PC-9 (cell line): ENCODE measurements at regions not wholly inside any gene's neighbourhood (a gene's known extent, or its start where the extent isn't known, plus 50 kb on each side); places are given as distances from the start of the nearest gene placed in this dataset.

ENCODE experiments used
- BruUV-seq: library from RNA; stranded (reverse); fragments of 400-500 nt; replicated peaks from 2 replicates; lab custom pipeline; 2021; lab: Mats Ljungman, UMichigan
- CTCF ChIA-PET: fragments of 300-600 bp; sonication (Branson Sonifier 250); formaldehyde crosslinking; loops from one replicate; lab custom pipeline; 2022; ENCODE audit warnings: antibody characterized with exemption; lab: Charles Lee
- POLR2A ChIA-PET: fragments of 300-600 bp; sonication (Branson Sonifier 250); formaldehyde crosslinking; loops from one replicate; lab custom pipeline; 2022; ENCODE audit warnings: antibody characterized with exemption; ENCODE audit not compliant: unreplicated experiment; lab: Charles Lee
- DNase-seq, 2 experiments: peaks; one replicate each; pipeline versions ENCODE4 v3.0.0 to v3.0.0-alpha.2; 2015 to 2022; ENCODE audit warnings: mixed read lengths in 1 of 2
- H2AFZ ChIP-seq: fragments of 200-600 bp; sonication (generic); 2 replicates; pipeline ENCODE4 v1.8.1; 2017; ENCODE audit warnings: antibody characterized with exemption
- H3F3A ChIP-seq: fragments of 200-600 bp; sonication (generic); 2 replicates; pipeline ENCODE4 v1.8.1; 2017; ENCODE audit warnings: antibody characterized with exemption, mild to moderate bottlenecking, low read depth; ENCODE audit not compliant: insufficient read depth
- H3K27ac ChIP-seq: fragments of 200-600 bp; sonication (generic); 2 replicates; pipeline ENCODE4 v1.6.1; 2016; ENCODE audit warnings: mixed run types
- H3K27me3 ChIP-seq: fragments of 200-600 bp; sonication (generic); 2 replicates; pipeline ENCODE4 v1.6.1; 2016; ENCODE audit warnings: low read depth, mixed run types; ENCODE audit not compliant: insufficient read depth
- H3K36me3 ChIP-seq: fragments of 200-600 bp; sonication (generic); 2 replicates; pipeline ENCODE4 v1.6.1; 2016; ENCODE audit warnings: low read depth, mixed run types
- H3K4me1 ChIP-seq: fragments of 200-600 bp; sonication (generic); replicated peaks from 2 replicates; pipeline ENCODE4 v1.6.1; 2016; ENCODE audit warnings: mixed run types; ENCODE audit not compliant: insufficient read depth
- H3K4me2 ChIP-seq: fragments of 200-600 bp; sonication (generic); 2 replicates; pipeline ENCODE4 v1.6.1; 2017; ENCODE audit warnings: mixed run types
- H3K4me3 ChIP-seq: fragments of 200-600 bp; sonication (generic); 2 replicates; pipeline ENCODE4 v1.6.1; 2016; ENCODE audit warnings: mixed run types
- H3K79me2 ChIP-seq: fragments of 200-600 bp; sonication (generic); 2 replicates; pipeline ENCODE4 v1.6.1; 2017; ENCODE audit warnings: low read depth, mixed run types
- H3K9me2 ChIP-seq: fragments of 200-600 bp; sonication (generic); 2 replicates; pipeline ENCODE4 v1.8.1; 2017; ENCODE audit warnings: mild to moderate bottlenecking; ENCODE audit not compliant: insufficient read depth
- H3K9me3 ChIP-seq: fragments of 200-600 bp; sonication (generic); 2 replicates; pipeline ENCODE4 v1.8.1; 2016; ENCODE audit warnings: low read depth; ENCODE audit not compliant: insufficient read depth
- H4K20me1 ChIP-seq: fragments of 200-600 bp; sonication (generic); 2 replicates; pipeline ENCODE4 v1.8.1; 2017; ENCODE audit not compliant: insufficient read depth
- CTCF ChIP-seq: fragments of 200-600 bp; sonication (generic); conservative IDR thresholded peaks from 2 replicates; pipeline ENCODE4 v1.6.1; 2017; ENCODE audit warnings: mixed run types, antibody characterized with exemption, mild to moderate bottlenecking, moderate library complexity
- EZH2 ChIP-seq: fragments of 200-600 bp; sonication (generic); IDR thresholded peaks from 2 replicates; pipeline ENCODE4 v1.8.0; 2017; ENCODE audit warnings: antibody characterized with exemption, low read depth
- intact Hi-C: fragments of 100-400 bp; cut with micrococcal nuclease; formaldehyde crosslinking; loops from one replicate; pipeline ENCODE4 v1.10.0; 2022; ENCODE audit not compliant: unreplicated experiment

- TF ChIP-seq EZH2 = no peak
- no peak for TF ChIP-seq CTCF
- Histone ChIP-seq H3K4me3 (no peak overlapping the region), H3K27ac (no peak overlapping the region), H3F3A (no peaks in the 10 kb centered on the region), H4K20me1 (no peaks in the 10 kb centered on the region), H3K36me3 (no peaks in the 10 kb centered on the region), H2AFZ (no peak overlapping the region), H3K9me2 (no peaks in the 10 kb centered on the region), H3K4me1 (no peaks in the 10 kb centered on the region), H3K9me3 (no peaks in the 10 kb centered on the region), H3K79me2 (no peaks in the 10 kb centered on the region), H3K27me3 (peaks cover 94% of the 10 kb centered on the region), H3K4me2 (no peak overlapping the region)
- no peak for DNase-seq
- ChIA-PET POLR2A (no interaction called here), CTCF (no interaction called here)
- no TSS peak for BruUV-seq
- intact Hi-C loops = no loop called here
Measured at GRCh38 chr22:49406879-49407587, 420.6 kb downstream of the BRD1 start.

- no peaks in the 10 kb centered on the region for H3K9me3 ChIP-seq
- no peak overlapping the region for H3K4me2 ChIP-seq
- H3K79me2 ChIP-seq = no peaks in the 10 kb centered on the region
- peaks cover 98% of the 10 kb centered on the region for H3K27me3 ChIP-seq
- ChIA-PET CTCF (interaction anchor here (0.7 kb wide), 1 partner anchor 1107 kb away, joined by 4 read pairs; no protein-coding TSS in a partner anchor), POLR2A (no interaction called here)
- no peaks in the 10 kb centered on the region for H3F3A ChIP-seq
- H3K9me2 ChIP-seq = no peaks in the 10 kb centered on the region
- no peaks in the 10 kb centered on the region for H3K36me3 ChIP-seq
- no TSS peak for BruUV-seq
- DNase-seq = no peak
- TF ChIP-seq CTCF (no peak), EZH2 (no peak)
- no peaks in the 10 kb centered on the region for H3K4me1 ChIP-seq
- H2AFZ ChIP-seq = no peak overlapping the region
- intact Hi-C loops = no loop called here
- H3K27ac ChIP-seq = no peak overlapping the region
- H4K20me1 ChIP-seq = no peaks in the 10 kb centered on the region
- no peak overlapping the region for H3K4me3 ChIP-seq
Measured at GRCh38 chr22:49406047-49406650, 421.5 kb downstream of the BRD1 start.

GRCh38 chr22:49405590-49405989, 422.1 kb downstream of the BRD1 start:
- intact Hi-C loops = no loop called here
- ChIA-PET POLR2A (no interaction called here), CTCF (interaction anchor here (0.7 kb wide), 1 partner anchor 1107 kb away, joined by 4 read pairs; no protein-coding TSS in a partner anchor)

More at GRCh38 chr22:49405590-49405989, 422.1 kb downstream of the BRD1 start:
- Histone ChIP-seq H3K79me2 (no peaks in the 10 kb centered on the region), H3K27me3 (peaks cover 98% of the 10 kb centered on the region), H3K9me2 (no peaks in the 10 kb centered on the region), H3K4me1 (no peaks in the 10 kb centered on the region), H3K27ac (no peak overlapping the region), H3K4me3 (no peak overlapping the region), H3F3A (no peaks in the 10 kb centered on the region), H3K9me3 (no peaks in the 10 kb centered on the region), H3K36me3 (no peaks in the 10 kb centered on the region), H3K4me2 (no peak overlapping the region), H2AFZ (no peak overlapping the region), H4K20me1 (no peaks in the 10 kb centered on the region)
- no TSS peak for BruUV-seq
- TF ChIP-seq EZH2 (no peak), CTCF (no peak)
- no peak for DNase-seq
